Calu3 (cell line): ENCODE measurements at regions not wholly inside any gene's neighbourhood (a gene's known extent, or its start where the extent isn't known, plus 50 kb on each side); places are given as distances from the start of the nearest gene placed in this dataset.

Source experiments
- BruUV-seq: library from RNA; stranded (reverse); fragments of 400-500 nt; replicated peaks from 2 replicates; lab custom pipeline; 2021; lab: Mats Ljungman, UMichigan
- CTCF ChIA-PET: fragments of 300-600 bp; sonication (Branson Sonifier 250); formaldehyde crosslinking; loops from one replicate; lab custom pipeline; 2022; ENCODE audit warnings: antibody characterized with exemption; lab: Charles Lee
- DNase-seq: peaks from one replicate; pipeline ENCODE4 v3.0.0; 2022
- H3K27ac Mint-ChIP-seq: one replicate; pipeline ENCODE4 v1.8.0; 2022; ENCODE audit warnings: mixed read lengths; ENCODE audit not compliant: unreplicated experiment
- H3K27me3 Mint-ChIP-seq: one replicate; pipeline ENCODE4 v1.8.0; 2022; ENCODE audit warnings: mixed read lengths; ENCODE audit not compliant: unreplicated experiment
- H3K36me3 Mint-ChIP-seq: one replicate; pipeline ENCODE4 v1.8.0; 2022; ENCODE audit warnings: mild to moderate bottlenecking, moderate library complexity, mixed read lengths; ENCODE audit not compliant: insufficient read depth, unreplicated experiment
- H3K4me1 Mint-ChIP-seq: one replicate; pipeline ENCODE4 v1.8.0; 2022; ENCODE audit warnings: mild to moderate bottlenecking, low read depth, mixed read lengths; ENCODE audit not compliant: unreplicated experiment
- H3K4me3 Mint-ChIP-seq: one replicate; pipeline ENCODE4 v1.8.0; 2022; ENCODE audit warnings: mild to moderate bottlenecking, low read depth, moderate library complexity, mixed read lengths; ENCODE audit not compliant: unreplicated experiment
- H3K9me3 Mint-ChIP-seq: one replicate; pipeline ENCODE4 v1.8.0; 2022; ENCODE audit warnings: low read depth, mixed read lengths; ENCODE audit not compliant: unreplicated experiment
- intact Hi-C: fragments of 100-400 bp; cut with micrococcal nuclease; formaldehyde crosslinking; loops from one replicate; pipeline ENCODE4 v1.10.0; 2022; ENCODE audit not compliant: unreplicated experiment
- TF ChIP-seq, protein P1 (sequence below): fragments of 200-600 bp; IDR thresholded peaks from one replicate; pipeline ENCODE4 v1.8.0; 2022; ENCODE audit warnings: antibody characterized with exemption; ENCODE audit not compliant: unreplicated experiment

DNA sequence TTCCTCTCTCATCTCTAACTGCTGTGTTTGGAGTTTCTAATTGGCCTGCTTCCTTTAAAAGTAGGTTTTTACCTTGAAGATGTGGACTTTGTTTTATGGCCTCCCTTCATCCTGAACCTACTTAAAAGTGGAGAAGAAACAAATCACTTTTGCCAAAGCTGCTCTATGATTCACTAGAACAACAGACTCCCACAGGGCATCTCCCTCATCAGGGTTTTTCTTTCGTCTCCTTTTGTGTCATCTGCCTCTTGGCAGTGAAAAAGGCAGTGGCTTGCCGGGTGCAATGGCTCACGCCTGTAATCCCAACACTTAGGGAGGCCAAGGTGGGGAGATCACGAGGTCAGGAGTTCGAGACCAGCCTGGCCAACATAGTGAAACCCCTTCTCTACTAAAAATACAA, 186.6 kb upstream of the MTNR1B start:
- TF ChIP-seq, protein P1, sequence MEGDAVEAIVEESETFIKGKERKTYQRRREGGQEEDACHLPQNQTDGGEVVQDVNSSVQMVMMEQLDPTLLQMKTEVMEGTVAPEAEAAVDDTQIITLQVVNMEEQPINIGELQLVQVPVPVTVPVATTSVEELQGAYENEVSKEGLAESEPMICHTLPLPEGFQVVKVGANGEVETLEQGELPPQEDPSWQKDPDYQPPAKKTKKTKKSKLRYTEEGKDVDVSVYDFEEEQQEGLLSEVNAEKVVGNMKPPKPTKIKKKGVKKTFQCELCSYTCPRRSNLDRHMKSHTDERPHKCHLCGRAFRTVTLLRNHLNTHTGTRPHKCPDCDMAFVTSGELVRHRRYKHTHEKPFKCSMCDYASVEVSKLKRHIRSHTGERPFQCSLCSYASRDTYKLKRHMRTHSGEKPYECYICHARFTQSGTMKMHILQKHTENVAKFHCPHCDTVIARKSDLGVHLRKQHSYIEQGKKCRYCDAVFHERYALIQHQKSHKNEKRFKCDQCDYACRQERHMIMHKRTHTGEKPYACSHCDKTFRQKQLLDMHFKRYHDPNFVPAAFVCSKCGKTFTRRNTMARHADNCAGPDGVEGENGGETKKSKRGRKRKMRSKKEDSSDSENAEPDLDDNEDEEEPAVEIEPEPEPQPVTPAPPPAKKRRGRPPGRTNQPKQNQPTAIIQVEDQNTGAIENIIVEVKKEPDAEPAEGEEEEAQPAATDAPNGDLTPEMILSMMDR = no peak
- DNase-seq = no peak
- no TSS peak for BruUV-seq
- Mint-ChIP-seq H3K9me3 (no peaks in the 10 kb centered on the region), H3K27ac (no peak overlapping the region), H3K4me1 (no peaks in the 10 kb centered on the region), H3K27me3 (no peaks in the 10 kb centered on the region), H3K4me3 (no peak overlapping the region), H3K36me3 (no peaks in the 10 kb centered on the region)
- CTCF ChIA-PET = no interaction called here
- intact Hi-C loops = no loop called here

DNA sequence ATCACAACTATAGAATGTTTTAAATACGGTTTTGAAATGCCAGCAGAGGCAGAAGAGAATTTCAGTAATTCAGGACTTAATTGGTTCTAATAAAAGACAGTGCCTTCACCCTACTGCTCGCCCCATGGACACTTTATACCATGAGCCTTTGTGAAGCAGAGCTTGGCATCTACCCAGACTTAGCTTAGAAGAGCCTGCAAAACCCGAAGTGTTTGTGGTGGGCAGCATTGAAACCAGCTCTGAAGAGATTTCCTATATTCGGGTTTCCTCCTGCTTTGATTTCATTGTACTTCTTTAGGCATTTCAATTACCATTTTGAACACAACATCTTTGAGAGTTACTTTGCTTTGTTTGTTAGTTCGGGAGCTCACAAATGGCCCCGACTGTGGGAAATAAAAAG, 185.1 kb upstream of the MTNR1B start:
- H3K36me3 Mint-ChIP-seq = no peaks in the 10 kb centered on the region
- CTCF ChIA-PET = no interaction called here
- no peak overlapping the region for H3K27ac Mint-ChIP-seq
- no peak for DNase-seq
- H3K4me1 Mint-ChIP-seq = no peaks in the 10 kb centered on the region
- intact Hi-C loops = no loop called here
- H3K4me3 Mint-ChIP-seq = no peak overlapping the region
- TF ChIP-seq, protein P1 = no peak
- no TSS peak for BruUV-seq
- H3K9me3 Mint-ChIP-seq = peaks cover 3% of the 10 kb centered on the region
- H3K27me3 Mint-ChIP-seq = no peaks in the 10 kb centered on the region

DNA sequence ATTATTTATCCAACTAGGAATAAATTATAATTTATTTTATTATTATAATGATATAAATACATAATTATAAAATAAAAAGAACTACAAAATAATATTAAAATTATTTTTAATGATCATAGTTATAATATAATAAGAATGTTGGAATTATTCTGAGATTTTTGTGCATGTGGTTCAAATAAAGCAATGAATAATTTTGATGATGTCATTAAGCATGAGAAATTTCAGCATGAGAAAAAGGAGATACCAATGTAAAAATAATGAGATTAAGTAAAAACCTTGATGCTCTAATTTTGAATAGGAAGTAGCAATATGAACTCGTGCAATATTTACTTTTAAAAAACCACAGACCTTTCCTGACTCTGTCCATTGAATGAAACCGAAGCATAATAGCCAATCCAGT, 181.8 kb upstream of the MTNR1B start:
- CTCF ChIA-PET = no interaction called here
- H3K36me3 Mint-ChIP-seq = no peaks in the 10 kb centered on the region
- intact Hi-C loops = no loop called here

DNA sequence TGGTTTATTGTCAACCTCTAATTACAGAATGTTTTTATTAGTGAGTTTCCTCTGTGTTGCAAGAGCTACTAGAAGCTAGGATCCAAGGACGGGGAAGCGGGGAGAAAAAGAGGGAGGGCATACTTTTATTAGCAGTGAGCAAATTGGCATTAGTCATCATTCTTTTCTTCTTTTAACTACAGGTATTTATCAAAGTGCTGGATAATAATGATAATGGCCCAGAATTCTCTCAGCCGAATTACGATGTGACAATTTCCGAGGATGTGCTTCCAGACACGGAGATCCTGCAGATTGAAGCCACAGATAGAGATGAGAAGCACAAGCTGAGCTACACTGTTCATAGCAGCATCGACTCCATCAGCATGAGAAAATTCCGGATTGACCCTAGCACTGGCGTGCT, 179.7 kb upstream of the MTNR1B start:
- no peaks in the 10 kb centered on the region for H3K4me1 Mint-ChIP-seq
- H3K36me3 Mint-ChIP-seq = no peaks in the 10 kb centered on the region
- no peak overlapping the region for H3K27ac Mint-ChIP-seq
- no peaks in the 10 kb centered on the region for H3K27me3 Mint-ChIP-seq
- intact Hi-C loops = no loop called here
- DNase-seq = no peak
- CTCF ChIA-PET = no interaction called here
- no peak overlapping the region for H3K4me3 Mint-ChIP-seq
- no TSS peak for BruUV-seq
- H3K9me3 Mint-ChIP-seq = peaks cover 3% of the 10 kb centered on the region
- TF ChIP-seq, protein P1 = no peak

More for the DNA sequence above, 181.8 kb upstream of the MTNR1B start:
- DNase-seq = no peak
- no TSS peak for BruUV-seq
- TF ChIP-seq, protein P1 = no peak
- no peaks in the 10 kb centered on the region for H3K4me1 Mint-ChIP-seq
- H3K27ac Mint-ChIP-seq = no peak overlapping the region
- H3K4me3 Mint-ChIP-seq = no peak overlapping the region
- peaks cover 3% of the 10 kb centered on the region for H3K9me3 Mint-ChIP-seq
- H3K27me3 Mint-ChIP-seq = no peaks in the 10 kb centered on the region
